Esophagus muscularis mucosa (tissue), 3 donors: ENCODE measurements at regions not wholly inside any gene's neighbourhood (a gene's known extent, or its start where the extent isn't known, plus 50 kb on each side); places are given as distances from the start of the nearest gene placed in this dataset.

ENCODE experiments used
- POLR2A ChIP-seq: fragments of 450-650 bp; IDR thresholded peaks from one replicate; pipeline ENCODE4 v1.6.1; 2017; ENCODE audit warnings: antibody characterized with exemption, moderate library complexity, mild to moderate bottlenecking, low read depth
- TF ChIP-seq, protein P1 (sequence below), 3 experiments: fragments of 200-600 bp in 2 of 3; fragments of 450-650 bp in 1 of 3; sonication (generic) in 2 of 3; IDR thresholded peaks; one replicate each; pipeline ENCODE4 v1.5.1; 2017 to 2019; ENCODE audit warnings: antibody characterized with exemption in 3 of 3, mild to moderate bottlenecking in 2 of 3, moderate library complexity in 1 of 3

DNA sequence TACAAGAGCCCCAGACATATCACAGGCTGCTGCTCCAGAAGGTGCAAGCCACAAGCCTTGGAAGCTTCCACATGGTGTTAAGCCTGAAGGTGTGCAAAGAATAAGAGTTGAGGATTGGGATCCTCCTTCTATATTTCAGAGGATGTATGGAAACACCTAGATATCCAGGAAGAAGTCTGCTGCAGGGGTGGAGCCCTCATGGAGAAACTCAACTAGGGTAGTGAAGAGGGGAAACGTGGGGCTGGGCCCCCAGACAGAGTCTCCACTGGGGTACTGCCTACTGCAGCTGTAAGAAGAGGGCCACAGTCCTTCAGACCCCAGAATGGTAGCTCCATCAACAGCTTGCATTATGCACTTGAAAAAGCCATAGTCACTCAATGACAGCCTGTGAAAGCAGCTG is 1444.0 kb downstream of the SLITRK1 start:
- TF ChIP-seq, protein P1, sequence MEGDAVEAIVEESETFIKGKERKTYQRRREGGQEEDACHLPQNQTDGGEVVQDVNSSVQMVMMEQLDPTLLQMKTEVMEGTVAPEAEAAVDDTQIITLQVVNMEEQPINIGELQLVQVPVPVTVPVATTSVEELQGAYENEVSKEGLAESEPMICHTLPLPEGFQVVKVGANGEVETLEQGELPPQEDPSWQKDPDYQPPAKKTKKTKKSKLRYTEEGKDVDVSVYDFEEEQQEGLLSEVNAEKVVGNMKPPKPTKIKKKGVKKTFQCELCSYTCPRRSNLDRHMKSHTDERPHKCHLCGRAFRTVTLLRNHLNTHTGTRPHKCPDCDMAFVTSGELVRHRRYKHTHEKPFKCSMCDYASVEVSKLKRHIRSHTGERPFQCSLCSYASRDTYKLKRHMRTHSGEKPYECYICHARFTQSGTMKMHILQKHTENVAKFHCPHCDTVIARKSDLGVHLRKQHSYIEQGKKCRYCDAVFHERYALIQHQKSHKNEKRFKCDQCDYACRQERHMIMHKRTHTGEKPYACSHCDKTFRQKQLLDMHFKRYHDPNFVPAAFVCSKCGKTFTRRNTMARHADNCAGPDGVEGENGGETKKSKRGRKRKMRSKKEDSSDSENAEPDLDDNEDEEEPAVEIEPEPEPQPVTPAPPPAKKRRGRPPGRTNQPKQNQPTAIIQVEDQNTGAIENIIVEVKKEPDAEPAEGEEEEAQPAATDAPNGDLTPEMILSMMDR (IDR thresholded peaks at IDR 0.05): no peak
- no peak for TF ChIP-seq POLR2A
